RWPE2 (cell line): ENCODE measurements at regions not wholly inside any gene's neighbourhood (a gene's known extent, or its start where the extent isn't known, plus 50 kb on each side); places are given as distances from the start of the nearest gene placed in this dataset.

Experiments
- ATAC-seq: fragments of 200-7000 bp; cut with Tn5 transposase; 3 replicates; pipeline ENCODE4 v1.9.1; 2021; ENCODE audit warnings: low read depth
- DNase-seq: peaks from one replicate; pipeline ENCODE4 v3.0.0-alpha.2; 2020; ENCODE audit warnings: low spot score
- H3K27ac ChIP-seq: fragments of 450-650 bp; 2 replicates; pipeline ENCODE4 v1.5.1; 2017; ENCODE audit warnings: mild to moderate bottlenecking; ENCODE audit not compliant: poor library complexity, severe bottlenecking
- H3K27me3 ChIP-seq: fragments of 250-450 bp; sonication (Bioruptor Pico); 2 replicates; pipeline ENCODE4 v1.5.1; 2021; ENCODE audit warnings: mild to moderate bottlenecking, moderate library complexity; ENCODE audit not compliant: insufficient read depth, poor library complexity, severe bottlenecking
- H3K36me3 ChIP-seq: fragments of 250-450 bp; sonication (Bioruptor Pico); 2 replicates; pipeline ENCODE4 v1.5.1; 2020; ENCODE audit warnings: low read depth, mild to moderate bottlenecking, moderate library complexity
- H3K4me1 ChIP-seq: fragments of 250-450 bp; sonication (Bioruptor Pico); 2 replicates; pipeline ENCODE4 v1.5.1; 2021; ENCODE audit warnings: mild to moderate bottlenecking, moderate library complexity; ENCODE audit not compliant: insufficient read depth, poor library complexity, severe bottlenecking
- H3K4me3 ChIP-seq: fragments of 250-450 bp; sonication (Bioruptor Pico); 2 replicates; pipeline ENCODE4 v1.5.1; 2021; ENCODE audit warnings: mild to moderate bottlenecking, moderate library complexity; ENCODE audit not compliant: severe bottlenecking
- H3K9me3 ChIP-seq: fragments of 250-450 bp; sonication (Bioruptor Pico); 2 replicates; pipeline ENCODE4 v1.5.1; 2021; ENCODE audit warnings: mild to moderate bottlenecking, moderate library complexity; ENCODE audit not compliant: severe bottlenecking
- CTCF ChIP-seq: fragments of 450-650 bp; IDR thresholded peaks from one replicate; pipeline ENCODE4 v1.5.1; 2017; ENCODE audit warnings: mild to moderate bottlenecking, moderate library complexity; ENCODE audit not compliant: poor library complexity, severe bottlenecking

- Histone ChIP-seq H3K4me1 (no peaks in the 10 kb centered on the region), H3K36me3 (no peaks in the 10 kb centered on the region), H3K27ac (no peak overlapping the region), H3K27me3 (no peaks in the 10 kb centered on the region), H3K9me3 (no peaks in the 10 kb centered on the region), H3K4me3 (no peak overlapping the region)
- TF ChIP-seq CTCF = no peak
- DNase-seq = no peak
- no peak for ATAC-seq
These were observed 201.0 kb upstream of the WSCD1 start for GRCh38 chr17:5869041-5869745.

- H3K9me3 ChIP-seq = no peaks in the 10 kb centered on the region
- no peak for TF ChIP-seq CTCF
- H3K36me3 ChIP-seq = no peaks in the 10 kb centered on the region
- no peak overlapping the region for H3K4me3 ChIP-seq
- H3K27me3 ChIP-seq = no peaks in the 10 kb centered on the region
- no peak overlapping the region for H3K27ac ChIP-seq
- H3K4me1 ChIP-seq = no peaks in the 10 kb centered on the region
- ATAC-seq = no peak
- DNase-seq = no peak
These were observed 199.8 kb upstream of the WSCD1 start for GRCh38 chr17:5870231-5870953.

GRCh38 chr17:5871666-5872065 lies 198.5 kb upstream of the WSCD1 start:
- no peak for ATAC-seq
- no peak overlapping the region for H3K27ac ChIP-seq

GRCh38 chr17:5872831-5873230 lies 197.3 kb upstream of the WSCD1 start:
- TF ChIP-seq CTCF = no peak
- ATAC-seq (no peak), DNase-seq (no peak)
- Histone ChIP-seq H3K4me1 (no peaks in the 10 kb centered on the region), H3K36me3 (no peaks in the 10 kb centered on the region), H3K4me3 (no peak overlapping the region), H3K27ac (no peak overlapping the region), H3K9me3 (no peaks in the 10 kb centered on the region), H3K27me3 (no peaks in the 10 kb centered on the region)

More at GRCh38 chr17:5871666-5872065, 198.5 kb upstream of the WSCD1 start:
- DNase-seq = no peak
- TF ChIP-seq CTCF = no peak
- H3K27me3 ChIP-seq = no peaks in the 10 kb centered on the region
- no peaks in the 10 kb centered on the region for H3K4me1 ChIP-seq
- H3K4me3 ChIP-seq = no peak overlapping the region
- H3K9me3 ChIP-seq = no peaks in the 10 kb centered on the region
- H3K36me3 ChIP-seq = no peaks in the 10 kb centered on the region

- Histone ChIP-seq H3K4me1 (no peaks in the 10 kb centered on the region), H3K27ac (no peak overlapping the region), H3K36me3 (no peaks in the 10 kb centered on the region), H3K27me3 (no peaks in the 10 kb centered on the region), H3K4me3 (no peak overlapping the region), H3K9me3 (no peaks in the 10 kb centered on the region)
- no peak for TF ChIP-seq CTCF
- ATAC-seq (no peak), DNase-seq (no peak)
These were observed 196.4 kb upstream of the WSCD1 start for GRCh38 chr17:5873781-5874180.
